H1 (cell line): ENCODE measurements at regions not wholly inside any gene's neighbourhood (a gene's known extent, or its start where the extent isn't known, plus 50 kb on each side); places are given as distances from the start of the nearest gene placed in this dataset.
A peak's percentile ranks its signal among the peaks of the same experiment; 100 is the strongest.

Experiments
- CTCF ChIA-PET: fragments of 300-600 bp; sonication (Branson Sonifier 250); formaldehyde crosslinking; loops from one replicate; lab custom pipeline; 2021; ENCODE audit not compliant: partially characterized antibody; lab: Charles Lee
- POLR2A ChIA-PET: fragments of 300-600 bp; sonication (Branson Sonifier 250); formaldehyde crosslinking; loops from one replicate; lab custom pipeline; 2021; ENCODE audit warnings: inconsistent platforms; ENCODE audit not compliant: partially characterized antibody; lab: Charles Lee
- DNase-seq, 2 experiments: peaks; one replicate each; pipeline versions ENCODE4 v3.0.0 to v3.0.0-alpha.2; 2010 to 2022; ENCODE audit warnings: low spot score in 2 of 2, low read depth in 1 of 2, mixed read lengths in 1 of 2
- FAIRE-seq: peaks from 2 replicates; lab custom pipeline; 2011; peaks lifted over from hg19 to GRCh38; lab: Jason Lieb, UNC
- H2AFZ ChIP-seq: 2 replicates; pipeline ENCODE4 v1.8.1; 2012; ENCODE audit warnings: low read length, inconsistent platforms
- H2AK5ac ChIP-seq: 2 replicates; pipeline ENCODE4 v1.6.1; 2013; ENCODE audit warnings: low read depth, low read length
- H2BK120ac ChIP-seq: replicated peaks from 2 replicates; pipeline ENCODE3; 2013; ENCODE audit warnings: low read depth, low read length, inconsistent platforms
- H2BK12ac ChIP-seq: 2 replicates; pipeline ENCODE4 v1.6.1; 2013; ENCODE audit warnings: low read depth, low read length
- H2BK15ac ChIP-seq: 2 replicates; pipeline ENCODE4 v1.6.1; 2013; ENCODE audit warnings: low read length
- H2BK20ac ChIP-seq: 2 replicates; pipeline ENCODE4 v1.6.1; 2013; ENCODE audit warnings: low read length
- H2BK5ac ChIP-seq: 2 replicates; pipeline ENCODE4 v1.6.1; 2013; ENCODE audit warnings: low read depth, low read length
- H3K14ac ChIP-seq: 2 replicates; pipeline ENCODE4 v1.6.1; 2013; ENCODE audit warnings: inconsistent platforms; ENCODE audit not compliant: insufficient read length
- H3K18ac ChIP-seq: 2 replicates; pipeline ENCODE4 v1.6.1; 2013; ENCODE audit warnings: low read length; ENCODE audit errors: extremely low read depth
- H3K23ac ChIP-seq: 2 replicates; pipeline ENCODE4 v1.6.1; 2013; ENCODE audit warnings: inconsistent platforms; ENCODE audit not compliant: insufficient read length
- H3K23me2 ChIP-seq: 2 replicates; pipeline ENCODE4 v1.6.1; 2013; ENCODE audit warnings: low read depth, low read length
- H3K27ac ChIP-seq: 2 replicates; pipeline ENCODE4 v1.6.1; 2011; ENCODE audit warnings: low read depth, low read length, inconsistent platforms
- H3K27me3 ChIP-seq, 4 experiments: replicated peaks in 1 of 4; 1 replicate in 1 of 4; 2 replicates in 3 of 4; pipeline versions ENCODE4 v1.6.1 to v1.8.1; 2011 to 2013; ENCODE audit warnings: low read length in 3 of 4, mild to moderate bottlenecking in 3 of 4, inconsistent platforms in 2 of 4, mixed read lengths in 2 of 4, moderate library complexity in 1 of 4; ENCODE audit not compliant: control insufficient read depth in 3 of 4, insufficient read depth in 3 of 4; ENCODE audit errors: extremely low read depth in 1 of 4
- H3K36me3 ChIP-seq, 4 experiments: 2 replicates each; pipeline versions ENCODE4 v1.6.1 to v1.8.1; 2011 to 2013; ENCODE audit warnings: mild to moderate bottlenecking in 4 of 4, low read length in 3 of 4, moderate library complexity in 2 of 4, control low read depth in 1 of 4, inconsistent platforms in 1 of 4; ENCODE audit not compliant: insufficient read depth in 4 of 4, control insufficient read depth in 2 of 4
- H3K4ac ChIP-seq: replicated peaks from 2 replicates; pipeline ENCODE3; 2013; ENCODE audit warnings: low read length, low read depth, mixed read lengths, inconsistent platforms; ENCODE audit not compliant: insufficient read length
- H3K4me1 ChIP-seq, 4 experiments: replicated peaks in 1 of 4; 1 replicate in 1 of 4; 2 replicates in 3 of 4; pipeline versions ENCODE4 v1.6.1 to v1.8.1; 2011 to 2013; ENCODE audit warnings: low read length in 3 of 4, inconsistent platforms in 2 of 4, mixed read lengths in 1 of 4; ENCODE audit not compliant: insufficient read depth in 4 of 4, control insufficient read depth in 3 of 4
- H3K4me2 ChIP-seq, 2 experiments: 2 replicates each; pipeline versions ENCODE4 v1.6.1 to v1.8.1; 2011 to 2013; ENCODE audit warnings: low read depth in 2 of 2, low read length in 2 of 2, control low read depth in 1 of 2, inconsistent platforms in 1 of 2, mild to moderate bottlenecking in 1 of 2; ENCODE audit not compliant: insufficient read depth in 1 of 2
- H3K4me3 ChIP-seq, 4 experiments: fragments of 200-600, 300-600 bp in 1 of 4; sonication (generic), shearing (Covaris generic), sonication (Bioruptor Twin) in 1 of 4; 2 replicates each; pipeline versions ENCODE4 v1.5.1 to v1.8.1; 2011 to 2016; ENCODE audit warnings: low read length in 4 of 4, low read depth in 3 of 4, control low read depth in 2 of 4, inconsistent platforms in 2 of 4, mild to moderate bottlenecking in 2 of 4, mixed read lengths in 1 of 4, moderate library complexity in 1 of 4; ENCODE audit not compliant: insufficient read depth in 2 of 4; ENCODE audit errors: extremely low read depth in 1 of 4
- H3K56ac ChIP-seq: replicated peaks from 2 replicates; pipeline ENCODE3; 2013; ENCODE audit warnings: low read depth, mild to moderate bottlenecking, mixed read lengths, low read length, inconsistent platforms; ENCODE audit not compliant: insufficient read length
- H3K79me1 ChIP-seq: 2 replicates; pipeline ENCODE4 v1.6.1; 2013; ENCODE audit warnings: low read depth, low read length, control low read depth
- H3K79me2 ChIP-seq, 2 experiments: 2 replicates each; pipeline versions ENCODE4 v1.6.1 to v1.8.1; 2012 to 2013; ENCODE audit warnings: low read length in 2 of 2, mild to moderate bottlenecking in 2 of 2, inconsistent platforms in 1 of 2; ENCODE audit not compliant: insufficient read depth in 2 of 2, control insufficient read depth in 1 of 2
- H3K9ac ChIP-seq, 4 experiments: replicated peaks in 1 of 4; 1 replicate in 1 of 4; 2 replicates in 3 of 4; pipeline versions ENCODE4 v1.6.1 to v1.8.1; 2011 to 2013; ENCODE audit warnings: low read depth in 3 of 4, low read length in 3 of 4, control low read depth in 2 of 4, mild to moderate bottlenecking in 2 of 4, moderate library complexity in 2 of 4, inconsistent platforms in 1 of 4; ENCODE audit errors: extremely low read depth in 1 of 4
- H3K9me3 ChIP-seq, 2 experiments: 2 replicates each; pipeline versions ENCODE4 v1.6.1 to v1.8.1; 2012 to 2013; ENCODE audit warnings: mild to moderate bottlenecking in 2 of 2, moderate library complexity in 2 of 2, control low read depth in 1 of 2, inconsistent platforms in 1 of 2, low read depth in 1 of 2, low read length in 1 of 2, mixed read lengths in 1 of 2; ENCODE audit not compliant: insufficient read depth in 2 of 2
- H4K20me1 ChIP-seq, 2 experiments: replicated peaks in 1 of 2; 2 replicates each; pipeline versions ENCODE3 to v1.8.1; 2011 to 2013; ENCODE audit warnings: inconsistent platforms in 2 of 2, low read length in 2 of 2, mild to moderate bottlenecking in 1 of 2; ENCODE audit not compliant: insufficient read depth in 2 of 2, control insufficient read depth in 1 of 2
- H4K5ac ChIP-seq: 2 replicates; pipeline ENCODE4 v1.6.1; 2013; ENCODE audit warnings: low read length, low read depth, mixed read lengths, inconsistent platforms; ENCODE audit not compliant: insufficient read length
- H4K8ac ChIP-seq: 2 replicates; pipeline ENCODE4 v1.8.0; 2013; ENCODE audit warnings: mild to moderate bottlenecking, moderate library complexity, low read length, inconsistent platforms; ENCODE audit not compliant: insufficient read depth; ENCODE audit errors: extremely low read depth
- H4K91ac ChIP-seq: replicated peaks from 2 replicates; pipeline ENCODE3; 2013; ENCODE audit warnings: low read length, mixed read lengths, inconsistent platforms; ENCODE audit not compliant: insufficient read length
- CBX5 ChIP-seq: fragments of 300-800, 300-1000 bp; sonication (generic); IDR thresholded peaks from 2 replicates; pipeline ENCODE4 v1.7.1; 2016; ENCODE audit warnings: antibody characterized with exemption, low read length, low read depth
- CEBPB ChIP-seq: IDR thresholded peaks from 2 replicates; pipeline ENCODE4 v1.6.1; 2012; ENCODE audit warnings: low read depth, low read length
- CREB1 ChIP-seq: IDR thresholded peaks from 2 replicates; pipeline ENCODE4 v1.6.1; 2012; ENCODE audit warnings: inconsistent platforms
- JUND ChIP-seq: IDR thresholded peaks from 2 replicates; pipeline ENCODE4 v1.6.1; 2011; ENCODE audit warnings: mild to moderate bottlenecking, improper control_type of control experiment, low read length
- SAP30 ChIP-seq: fragments of 300-600 bp; sonication (generic); IDR thresholded peaks from 2 replicates; pipeline ENCODE4 v1.7.1; 2012; ENCODE audit warnings: low read length, moderate library complexity, mild to moderate bottlenecking, inconsistent platforms; ENCODE audit not compliant: insufficient read depth, insufficient replicate concordance
- TBP ChIP-seq: IDR thresholded peaks from 2 replicates; pipeline ENCODE4 v1.6.1; 2011; ENCODE audit warnings: low read depth, low read length, improper control_type of control experiment
- WGBS, 2 experiments: shearing (Covaris generic) in 1 of 2; methylation state at CpG; one replicate each; pipeline versions ENCODE4 v1.1.6 to v1.1.7; 2013 to 2015; ENCODE audit warnings: low lambda C conversion rate in 2 of 2, mixed read lengths in 2 of 2, inconsistent platforms in 1 of 2, low coverage in 1 of 2, missing lambda C conversion rate in 1 of 2; ENCODE audit not compliant: insufficient replicate concordance in 2 of 2, insufficient coverage in 1 of 2, insufficient read length in 1 of 2; ENCODE audit errors: extremely low coverage in 1 of 2, missing lambda C conversion rate in 1 of 2; 5-methylcytosine and 5-hydroxymethylcytosine counted together

DNA sequence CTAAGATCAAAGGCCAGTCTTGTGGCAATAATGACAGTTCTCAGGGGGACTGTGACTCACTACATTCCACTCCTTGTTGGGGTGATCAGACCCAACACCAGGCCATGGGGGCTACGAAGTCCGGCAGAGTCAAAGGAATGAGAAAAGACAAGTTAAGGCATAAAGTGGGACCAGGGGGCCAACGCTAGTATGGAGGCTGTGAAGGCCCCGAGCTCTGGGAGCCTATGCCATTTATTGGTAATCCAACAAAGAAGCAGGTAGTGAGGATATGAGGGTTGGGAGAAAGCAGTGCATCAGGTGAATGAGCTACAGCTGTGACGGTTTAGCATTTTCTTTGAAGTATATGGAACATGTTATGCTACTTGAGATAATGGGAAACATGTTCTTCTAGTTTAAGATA, 104.4 kb upstream of the C2CD4B start:
- Histone ChIP-seq H2BK15ac (no peak overlapping the region), H4K8ac (no peak overlapping the region), H2BK20ac (no peak overlapping the region), H2BK5ac (no peak overlapping the region), H3K9me3 (peaks cover 24 to 30% of the 10 kb centered on the region in 2 experiments), H4K5ac (no peak overlapping the region), H2BK12ac (no peak overlapping the region), H3K79me2 (no peaks in the 10 kb centered on the region), H3K4me2 (no peak overlapping the region), H4K91ac (no peak overlapping the region), H2AK5ac (no peak overlapping the region), H3K4ac (no peak overlapping the region), H3K14ac (no peak overlapping the region), H3K23me2 (no peaks in the 10 kb centered on the region), H4K20me1 (no peaks in the 10 kb centered on the region), H3K4me1 (no peaks in the 10 kb centered on the region), H3K4me3 (no peak overlapping the region), H2BK120ac (no peak overlapping the region), H2AFZ (no peak overlapping the region), H3K23ac (no peak overlapping the region), H3K36me3 (peaks cover 0 to 4% (median 0%) of the 10 kb centered on the region in 4 experiments; a peak in 1 of 8 replicates), H3K9ac (no peak overlapping the region), H3K27ac (no peak overlapping the region), H3K79me1 (no peaks in the 10 kb centered on the region), H3K56ac (no peak overlapping the region), H3K18ac (no peak overlapping the region), H3K27me3 (peaks cover 0 to 1% (median 0%) of the 10 kb centered on the region in 4 experiments; a peak in 1 of 7 replicates)
- WGBS, 2 experiments: 92% methylated on average over 5 of the region's 5 CpGs; no CpG with 5 or more reads in 1 of the 2 experiments
- TF ChIP-seq CREB1: no peak
- TF ChIP-seq TBP: no peak
- no peak for TF ChIP-seq JUND
- TF ChIP-seq CEBPB: no peak
- TF ChIP-seq SAP30: no peak
- TF ChIP-seq CBX5: peak; percentile 67; the same call in 1 of the 2 replicates
- DNase-seq (no peak), FAIRE-seq (no peak)
- ChIA-PET POLR2A (no interaction called here), CTCF (interaction anchor here (0.7 to 1.4 kb wide), 4 partner anchors 15 to 97 kb away, joined by 3 to 4 read pairs (median 4); no protein-coding TSS in a partner anchor)
